T-helper 17 cell (primary cell): ENCODE measurements at regions not wholly inside any gene's neighbourhood (a gene's known extent, or its start where the extent isn't known, plus 50 kb on each side); places are given as distances from the start of the nearest gene placed in this dataset.
"Not testable (repeated sequence)": the region's sequence is repeated elsewhere in the genome, so short reads cannot be mapped to it uniquely, and the experiment has no call there.

Experiments
- ATAC-seq: fragments of 150-1000 bp; cut with Tn5 transposase; 2 replicates; pipeline ENCODE4 v1.10.0; 2021; ENCODE audit warnings: mild to moderate bottlenecking, moderate library complexity
- DNase-seq, 3 donors: peaks; one replicate each; pipeline versions ENCODE4 v3.0.0 to v3.0.0-alpha.2; 2020 to 2021
- H3K9me3 ChIP-seq: one replicate; pipeline ENCODE4 v1.7.0; 2013; ENCODE audit warnings: low read length, mild to moderate bottlenecking; ENCODE audit not compliant: control insufficient read depth, poor library complexity, severe bottlenecking
- H3K27ac Mint-ChIP-seq: one replicate; pipeline ENCODE4 v1.8.0; 2022; ENCODE audit warnings: mild to moderate bottlenecking, moderate library complexity, mixed read lengths
- H3K27me3 Mint-ChIP-seq: one replicate; pipeline ENCODE4 v1.8.0; 2022; ENCODE audit warnings: mixed read lengths
- H3K36me3 Mint-ChIP-seq: one replicate; pipeline ENCODE4 v1.8.0; 2022; ENCODE audit warnings: low read depth, mixed read lengths
- H3K4me1 Mint-ChIP-seq: one replicate; pipeline ENCODE4 v1.8.0; 2022; ENCODE audit warnings: mild to moderate bottlenecking, mixed read lengths
- H3K4me3 Mint-ChIP-seq: one replicate; pipeline ENCODE4 v1.8.0; 2022; ENCODE audit warnings: mild to moderate bottlenecking, moderate library complexity, mixed read lengths

DNA sequence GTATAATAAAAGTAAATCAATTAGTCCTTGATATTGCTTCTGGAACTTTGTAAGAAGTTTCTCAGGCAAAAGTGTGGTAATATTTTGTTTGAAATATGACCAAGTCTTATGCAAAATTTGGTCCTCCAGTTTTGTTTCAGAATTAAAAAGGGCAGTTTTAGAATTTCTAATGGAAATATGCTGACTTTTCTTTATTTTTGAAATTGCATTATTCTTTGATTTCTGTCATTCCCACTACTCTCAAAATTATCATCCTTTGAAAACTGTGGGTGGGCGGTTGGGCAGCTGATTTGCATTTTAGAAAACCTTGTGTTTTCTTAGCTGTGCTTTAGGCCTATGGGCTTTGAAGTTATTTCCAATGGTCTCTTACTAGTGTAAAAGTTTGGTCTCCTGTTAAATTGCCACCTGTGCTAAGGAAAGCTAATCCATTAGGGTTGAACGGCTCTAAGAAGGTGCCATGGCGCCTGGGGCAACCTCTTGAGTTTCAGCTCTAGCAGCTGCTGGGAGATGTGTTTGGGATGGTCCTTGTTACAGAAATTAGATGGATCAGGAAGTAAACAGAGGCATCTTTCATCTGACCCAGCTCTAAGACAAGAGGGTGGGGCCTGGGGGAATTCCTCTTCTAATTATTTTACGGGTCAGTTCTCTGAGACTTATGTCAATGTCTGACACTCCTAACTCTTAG is 880.8 kb upstream of the SLC35B3 start:
- no peaks in the 10 kb centered on the region for H3K9me3 ChIP-seq
- H3K27ac Mint-ChIP-seq: no peak overlapping the region
- no peaks in the 10 kb centered on the region for H3K27me3 Mint-ChIP-seq
- no peaks in the 10 kb centered on the region for H3K36me3 Mint-ChIP-seq
- ATAC-seq (no peak), DNase-seq (no peak)
- H3K4me1 Mint-ChIP-seq: no peaks in the 10 kb centered on the region
- no peak overlapping the region for H3K4me3 Mint-ChIP-seq

DNA sequence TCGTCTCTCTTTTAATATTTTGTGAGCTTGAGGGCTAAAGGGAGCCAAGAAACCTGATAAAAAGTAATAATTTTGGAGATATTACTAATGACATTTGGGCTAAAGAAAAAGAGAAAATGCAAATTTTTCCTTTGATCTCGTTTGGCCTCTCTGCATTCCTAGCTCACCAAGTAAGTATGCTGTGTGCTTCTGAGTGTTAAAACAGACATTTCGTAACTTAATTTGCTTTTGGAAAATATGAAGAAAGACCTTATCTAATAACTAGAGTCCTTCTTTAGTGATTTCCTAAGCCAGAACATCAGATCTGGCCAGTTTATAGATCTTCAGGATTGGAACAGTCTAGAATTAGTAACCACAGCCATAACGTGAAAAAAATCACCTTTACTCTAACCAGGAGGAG is 872.9 kb upstream of the SLC35B3 start:
- no peak for ATAC-seq
- H3K4me3 Mint-ChIP-seq: no peak overlapping the region
- no peaks in the 10 kb centered on the region for H3K27me3 Mint-ChIP-seq
- no peaks in the 10 kb centered on the region for H3K9me3 ChIP-seq
- H3K36me3 Mint-ChIP-seq: no peaks in the 10 kb centered on the region
- no peak for DNase-seq
- no peak overlapping the region for H3K27ac Mint-ChIP-seq
- no peaks in the 10 kb centered on the region for H3K4me1 Mint-ChIP-seq

- Mint-ChIP-seq H3K36me3 (no peaks in the 10 kb centered on the region), H3K4me3 (no peak overlapping the region), H3K4me1 (no peaks in the 10 kb centered on the region), H3K27ac (no peak overlapping the region), H3K27me3 (no peaks in the 10 kb centered on the region)
- DNase-seq (no peak), ATAC-seq (no peak)
- H3K9me3 ChIP-seq: no peaks in the 10 kb centered on the region
Observed at GRCh38 chr6:9307786-9308185, 872.4 kb upstream of the SLC35B3 start.

- Mint-ChIP-seq H3K27me3 (no peaks in the 10 kb centered on the region), H3K36me3 (no peaks in the 10 kb centered on the region), H3K27ac (no peak overlapping the region), H3K4me1 (no peaks in the 10 kb centered on the region), H3K4me3 (no peak overlapping the region)
- ATAC-seq (no peak), DNase-seq (no peak)
- no peaks in the 10 kb centered on the region for H3K9me3 ChIP-seq
Observed at GRCh38 chr6:9307187-9307586, 871.8 kb upstream of the SLC35B3 start.

GRCh38 chr6:9295644-9296043 is 860.3 kb upstream of the SLC35B3 start:
- no peaks in the 10 kb centered on the region for H3K36me3 Mint-ChIP-seq
- H3K4me3 Mint-ChIP-seq: no peak overlapping the region
- no peaks in the 10 kb centered on the region for H3K4me1 Mint-ChIP-seq
- H3K27ac Mint-ChIP-seq: no peak overlapping the region
- H3K27me3 Mint-ChIP-seq: no peaks in the 10 kb centered on the region
- DNase-seq (no peak), ATAC-seq (no peak)
- H3K9me3 ChIP-seq: no peaks in the 10 kb centered on the region

GRCh38 chr6:9292975-9293374 is 857.6 kb upstream of the SLC35B3 start:
- Mint-ChIP-seq H3K36me3 (no peaks in the 10 kb centered on the region), H3K4me3 (no peak overlapping the region), H3K27ac (no peak overlapping the region), H3K4me1 (no peaks in the 10 kb centered on the region), H3K27me3 (no peaks in the 10 kb centered on the region)
- H3K9me3 ChIP-seq: no peaks in the 10 kb centered on the region
- ATAC-seq (no peak), DNase-seq (no peak)

DNA sequence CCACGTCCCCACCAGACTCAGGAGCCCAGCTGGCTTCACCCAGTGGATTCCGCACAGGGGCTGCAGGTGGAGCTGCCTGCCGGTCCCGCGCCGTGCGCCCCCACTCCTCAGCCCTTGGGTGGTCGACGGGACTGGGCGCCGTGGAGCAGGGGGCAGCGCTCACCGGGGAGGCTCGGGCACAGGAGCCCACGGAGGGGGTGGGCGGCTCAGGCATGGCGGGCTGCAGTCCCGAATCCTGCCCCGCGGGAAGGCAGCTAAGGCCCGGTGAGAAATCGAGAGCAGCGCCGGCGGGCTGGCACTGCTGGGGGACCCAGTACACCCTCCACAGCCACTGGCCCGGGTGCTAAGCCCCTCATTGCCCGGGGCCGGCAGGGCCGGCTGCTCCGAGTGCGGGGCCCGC is 855.0 kb upstream of the SLC35B3 start:
- not testable (repeated sequence) for H3K4me1 Mint-ChIP-seq, H3K36me3 Mint-ChIP-seq, H3K9me3 ChIP-seq, H3K4me3 Mint-ChIP-seq, DNase-seq, H3K27ac Mint-ChIP-seq, H3K27me3 Mint-ChIP-seq, ATAC-seq

GRCh38 chr6:9272671-9273070 is 837.3 kb upstream of the SLC35B3 start:
- Mint-ChIP-seq H3K27me3 (no peaks in the 10 kb centered on the region), H3K27ac (no peak overlapping the region), H3K4me3 (no peak overlapping the region), H3K4me1 (no peaks in the 10 kb centered on the region), H3K36me3 (no peaks in the 10 kb centered on the region)
- ATAC-seq (no peak), DNase-seq (no peak)
- H3K9me3 ChIP-seq: no peaks in the 10 kb centered on the region

- Mint-ChIP-seq H3K4me1 (no peaks in the 10 kb centered on the region), H3K36me3 (no peaks in the 10 kb centered on the region), H3K27ac (no peak overlapping the region), H3K27me3 (no peaks in the 10 kb centered on the region), H3K4me3 (no peak overlapping the region)
- DNase-seq (no peak), ATAC-seq (no peak)
- no peaks in the 10 kb centered on the region for H3K9me3 ChIP-seq
Observed at GRCh38 chr6:9266741-9267140, 831.4 kb upstream of the SLC35B3 start.

DNA sequence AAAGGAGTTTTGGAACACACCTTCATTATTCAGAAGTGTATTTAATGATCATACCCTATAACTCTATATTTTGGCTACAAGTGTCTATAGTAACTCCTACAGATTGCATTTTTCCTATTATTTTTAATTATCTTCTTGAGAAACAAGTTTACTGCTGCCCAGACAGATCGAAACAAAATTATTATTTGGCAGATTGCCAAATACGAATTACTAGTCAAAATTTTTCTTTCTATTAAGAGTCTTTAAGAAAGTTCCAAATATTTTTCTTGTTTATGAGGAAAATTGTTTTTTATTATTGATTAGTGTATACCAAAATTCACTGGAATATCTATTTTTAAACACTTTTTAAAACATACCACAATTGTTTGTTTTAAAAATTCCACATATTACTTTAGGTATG is 821.9 kb upstream of the SLC35B3 start:
- Mint-ChIP-seq H3K36me3 (no peaks in the 10 kb centered on the region), H3K27ac (no peak overlapping the region), H3K27me3 (no peaks in the 10 kb centered on the region), H3K4me1 (no peaks in the 10 kb centered on the region), H3K4me3 (no peak overlapping the region)
- no peaks in the 10 kb centered on the region for H3K9me3 ChIP-seq
- DNase-seq: no peak
- no peak for ATAC-seq

- Mint-ChIP-seq H3K27me3 (no peaks in the 10 kb centered on the region), H3K27ac (no peak overlapping the region), H3K4me3 (no peak overlapping the region), H3K36me3 (no peaks in the 10 kb centered on the region), H3K4me1 (no peaks in the 10 kb centered on the region)
- no peaks in the 10 kb centered on the region for H3K9me3 ChIP-seq
- DNase-seq: no peak
- no peak for ATAC-seq
Observed at GRCh38 chr6:9254251-9254650, 818.9 kb upstream of the SLC35B3 start.

DNA sequence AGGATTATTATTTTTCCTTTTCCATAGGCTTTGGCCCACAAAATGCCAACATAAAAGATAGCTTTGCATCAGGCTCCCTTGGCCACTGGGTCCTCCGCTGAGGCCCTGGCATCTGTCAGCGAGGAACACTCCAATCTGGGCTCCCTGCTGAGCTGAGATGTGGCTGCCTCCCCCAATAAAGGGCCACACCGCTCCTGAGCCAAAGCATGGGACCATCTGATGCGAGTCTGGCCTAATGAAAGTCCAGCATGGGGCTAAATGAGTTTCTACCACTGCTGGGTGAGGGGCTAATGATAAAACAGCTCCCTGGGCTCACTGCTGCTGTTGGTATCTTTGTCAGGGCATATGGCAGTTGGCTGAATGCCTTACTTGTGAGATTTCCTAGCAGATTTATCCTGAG is 817.5 kb upstream of the SLC35B3 start:
- no peak for DNase-seq
- Mint-ChIP-seq H3K4me3 (no peak overlapping the region), H3K4me1 (no peaks in the 10 kb centered on the region), H3K27ac (no peak overlapping the region), H3K27me3 (no peaks in the 10 kb centered on the region), H3K36me3 (no peaks in the 10 kb centered on the region)
- ATAC-seq: no peak
- H3K9me3 ChIP-seq: no peaks in the 10 kb centered on the region

- DNase-seq (no peak), ATAC-seq (no peak)
- Mint-ChIP-seq H3K36me3 (no peaks in the 10 kb centered on the region), H3K4me1 (no peaks in the 10 kb centered on the region), H3K27me3 (no peaks in the 10 kb centered on the region), H3K27ac (no peak overlapping the region), H3K4me3 (no peak overlapping the region)
- H3K9me3 ChIP-seq: no peaks in the 10 kb centered on the region
Observed at GRCh38 chr6:9250852-9251251, 815.5 kb upstream of the SLC35B3 start.

GRCh38 chr6:9248133-9248532 is 812.8 kb upstream of the SLC35B3 start:
- no peaks in the 10 kb centered on the region for H3K9me3 ChIP-seq
- Mint-ChIP-seq H3K27ac (no peak overlapping the region), H3K4me1 (no peaks in the 10 kb centered on the region), H3K4me3 (no peak overlapping the region), H3K36me3 (no peaks in the 10 kb centered on the region), H3K27me3 (no peaks in the 10 kb centered on the region)
- DNase-seq (no peak), ATAC-seq (no peak)
